HCT116 (cell line): ENCODE measurements at regions not wholly inside any gene's neighbourhood (a gene's known extent, or its start where the extent isn't known, plus 50 kb on each side); places are given as distances from the start of the nearest gene placed in this dataset.

Source experiments
- CTCF ChIP-seq, 3 experiments: fragments of 200-600 bp in 1 of 3; sonication (generic) in 1 of 3; IDR thresholded peaks in 2 of 3; conservative IDR thresholded peaks in 1 of 3; 2 replicates each; pipeline ENCODE4 v1.5.1; 2012 to 2017; ENCODE audit warnings: low read depth in 2 of 3, low read length in 2 of 3, antibody characterized with exemption in 1 of 3, borderline replicate concordance in 1 of 3, control low read depth in 1 of 3, mild to moderate bottlenecking in 1 of 3, mixed read lengths in 1 of 3, mixed run types in 1 of 3, moderate library complexity in 1 of 3; ENCODE audit not compliant: insufficient read depth in 1 of 3
- REST ChIP-seq: IDR thresholded peaks from 2 replicates; pipeline ENCODE4 v1.6.1; 2012; ENCODE audit warnings: low read depth
- SP1 ChIP-seq: IDR thresholded peaks from 2 replicates; pipeline ENCODE4 v1.6.1; 2012; ENCODE audit warnings: low read depth
- ZBTB33 ChIP-seq: IDR thresholded peaks from 2 replicates; pipeline ENCODE4 v1.6.1; 2011; ENCODE audit warnings: mild to moderate bottlenecking, low read length, moderate library complexity; ENCODE audit not compliant: insufficient replicate concordance; ENCODE audit errors: extremely low read depth

- TF ChIP-seq ZBTB33 (no peak), SP1 (no peak), CTCF (IDR thresholded peaks at IDR 0.05 in 2 of 3, conservative IDR thresholded peaks at IDR 0.05 in 1 of 3; ENCODE audit: borderline replicate concordance in 1 of 3, insufficient read depth in 1 of 3, low read depth in 2 of 3, low read length in 2 of 3) (no peak), REST (no peak)
Measured at GRCh38 chr18:39624961-39625360, 2059.4 kb upstream of the CELF4 start.
